Caco-2 (cell line): ENCODE measurements at regions not wholly inside any gene's neighbourhood (a gene's known extent, or its start where the extent isn't known, plus 50 kb on each side); places are given as distances from the start of the nearest gene placed in this dataset.

Experiments used
- BruUV-seq: library from RNA; stranded (reverse); fragments of 400-500 nt; replicated peaks from 2 replicates; lab custom pipeline; 2021; lab: Mats Ljungman, UMichigan
- CTCF ChIA-PET: fragments of 300-600 bp; sonication (Branson Sonifier 250); formaldehyde crosslinking; loops from one replicate; lab custom pipeline; 2022; ENCODE audit warnings: antibody characterized with exemption; lab: Charles Lee
- POLR2A ChIA-PET: fragments of 300-600 bp; sonication (Branson Sonifier 250); formaldehyde crosslinking; loops from one replicate; lab custom pipeline; 2022; ENCODE audit warnings: antibody characterized with exemption; lab: Charles Lee
- DNase-seq, 2 experiments: peaks; one replicate each; pipeline versions ENCODE4 v3.0.0 to v3.0.0-alpha.2; 2020 to 2022
- H3K27me3 ChIP-seq: replicated peaks from 2 replicates; pipeline ENCODE4 v1.6.0; 2011; ENCODE audit warnings: low read length; ENCODE audit not compliant: control insufficient read depth, insufficient read depth
- H3K36me3 ChIP-seq: 2 replicates; pipeline ENCODE4 v1.5.1; 2011; ENCODE audit warnings: low read length; ENCODE audit not compliant: control insufficient read depth, insufficient read depth
- H3K4me1 ChIP-seq: fragments of 250-450 bp; sonication (Bioruptor Pico); 2 replicates; pipeline ENCODE4 v1.5.1; 2020; ENCODE audit warnings: mild to moderate bottlenecking
- H3K4me3 ChIP-seq: 2 replicates; pipeline ENCODE4 v1.5.1; 2011; ENCODE audit warnings: low read depth, mild to moderate bottlenecking, control low read depth, low read length
- H3K9me3 ChIP-seq: fragments of 250-450 bp; sonication (Bioruptor Pico); 2 replicates; pipeline ENCODE4 v1.5.1; 2020; ENCODE audit warnings: mild to moderate bottlenecking, moderate library complexity
- H3K27ac Mint-ChIP-seq: one replicate; pipeline ENCODE4 v1.8.0; 2022; ENCODE audit warnings: mixed read lengths; ENCODE audit not compliant: unreplicated experiment
- H3K27me3 Mint-ChIP-seq: one replicate; pipeline ENCODE4 v1.8.0; 2022; ENCODE audit warnings: mixed read lengths; ENCODE audit not compliant: insufficient read depth, unreplicated experiment
- H3K36me3 Mint-ChIP-seq: one replicate; pipeline ENCODE4 v1.8.0; 2022; ENCODE audit warnings: mild to moderate bottlenecking, mixed read lengths; ENCODE audit not compliant: insufficient read depth, unreplicated experiment
- H3K4me1 Mint-ChIP-seq: one replicate; pipeline ENCODE4 v1.8.0; 2022; ENCODE audit warnings: low read depth, mixed read lengths; ENCODE audit not compliant: unreplicated experiment
- H3K4me3 Mint-ChIP-seq: one replicate; pipeline ENCODE4 v1.8.0; 2022; ENCODE audit warnings: mild to moderate bottlenecking, moderate library complexity, mixed read lengths; ENCODE audit not compliant: unreplicated experiment
- H3K9me3 Mint-ChIP-seq: one replicate; pipeline ENCODE4 v1.8.0; 2022; ENCODE audit warnings: mixed read lengths; ENCODE audit not compliant: unreplicated experiment
- CTCF ChIP-seq, 2 experiments: fragments of 200-600 bp in 1 of 2; IDR thresholded peaks; 1 replicate in 1 of 2; 2 replicates in 1 of 2; pipeline versions ENCODE4 v1.5.1 to v1.8.0; 2011 to 2022; ENCODE audit warnings: antibody characterized with exemption in 1 of 2, control low read depth in 1 of 2, inconsistent platforms in 1 of 2, low read depth in 1 of 2, low read length in 1 of 2, mild to moderate bottlenecking in 1 of 2, moderate library complexity in 1 of 2; ENCODE audit not compliant: insufficient read depth in 1 of 2, severe bottlenecking in 1 of 2, unreplicated experiment in 1 of 2
- intact Hi-C: fragments of 100-400 bp; cut with micrococcal nuclease; formaldehyde crosslinking; loops from one replicate; pipeline ENCODE4 v1.10.0; 2022; ENCODE audit not compliant: unreplicated experiment

- no peak overlapping the region for H3K4me3 Mint-ChIP-seq
- intact Hi-C loops, result no loop called here
- H3K36me3 Mint-ChIP-seq, result no peaks in the 10 kb centered on the region
- Histone ChIP-seq H3K36me3 (no peaks in the 10 kb centered on the region), H3K9me3 (no peaks in the 10 kb centered on the region), H3K4me3 (no peak overlapping the region), H3K4me1 (no peaks in the 10 kb centered on the region), H3K27me3 (no peaks in the 10 kb centered on the region)
- POLR2A ChIA-PET, result no interaction called here
- CTCF ChIA-PET, result no interaction called here
- no peak for DNase-seq
- no TSS peak for BruUV-seq
- TF ChIP-seq CTCF (IDR thresholded peaks at IDR 0.05; ENCODE audit: insufficient read depth in 1 of 2, low read depth in 1 of 2, low read length in 1 of 2, severe bottlenecking in 1 of 2, unreplicated experiment in 1 of 2), result no peak
- peaks cover 10% of the 10 kb centered on the region for H3K27me3 Mint-ChIP-seq
- H3K27ac Mint-ChIP-seq, result no peak overlapping the region
- H3K9me3 Mint-ChIP-seq, result no peaks in the 10 kb centered on the region
- no peaks in the 10 kb centered on the region for H3K4me1 Mint-ChIP-seq
Observed at GRCh38 chr5:2169850-2170760, 287.4 kb upstream of the IRX4 start.

GRCh38 chr5:2169430-2169808 lies 286.7 kb upstream of the IRX4 start:
- H3K27ac Mint-ChIP-seq, result no peak overlapping the region
- no peak for TF ChIP-seq CTCF (IDR thresholded peaks at IDR 0.05; ENCODE audit: insufficient read depth in 1 of 2, low read depth in 1 of 2, low read length in 1 of 2, severe bottlenecking in 1 of 2, unreplicated experiment in 1 of 2)
- no peak overlapping the region for H3K4me3 Mint-ChIP-seq
- peaks cover 14% of the 10 kb centered on the region for H3K27me3 Mint-ChIP-seq
- H3K36me3 ChIP-seq, result no peaks in the 10 kb centered on the region
- no peaks in the 10 kb centered on the region for H3K9me3 Mint-ChIP-seq
- no peak overlapping the region for H3K4me3 ChIP-seq
- H3K4me1 ChIP-seq, result no peaks in the 10 kb centered on the region
- BruUV-seq, result no TSS peak
- intact Hi-C loops, result no loop called here
- H3K9me3 ChIP-seq, result no peaks in the 10 kb centered on the region
- no peaks in the 10 kb centered on the region for H3K36me3 Mint-ChIP-seq
- H3K4me1 Mint-ChIP-seq, result no peaks in the 10 kb centered on the region
- no peak for DNase-seq
- no peaks in the 10 kb centered on the region for H3K27me3 ChIP-seq
- ChIA-PET CTCF (no interaction called here), POLR2A (no interaction called here)

GRCh38 chr5:2168601-2169429 lies 286.1 kb upstream of the IRX4 start:
- DNase-seq, result no peak
- H3K9me3 ChIP-seq, result no peaks in the 10 kb centered on the region
- POLR2A ChIA-PET, result no interaction called here
- Mint-ChIP-seq H3K9me3 (no peaks in the 10 kb centered on the region), H3K36me3 (no peaks in the 10 kb centered on the region), H3K4me3 (no peak overlapping the region), H3K27me3 (peaks cover 20% of the 10 kb centered on the region), H3K27ac (no peak overlapping the region), H3K4me1 (no peaks in the 10 kb centered on the region)
- intact Hi-C loops, result no loop called here
- no peak for TF ChIP-seq CTCF (IDR thresholded peaks at IDR 0.05; ENCODE audit: insufficient read depth in 1 of 2, low read depth in 1 of 2, low read length in 1 of 2, severe bottlenecking in 1 of 2, unreplicated experiment in 1 of 2)
- BruUV-seq, result no TSS peak
- CTCF ChIA-PET, result no interaction called here
- no peak overlapping the region for H3K4me3 ChIP-seq
- no peaks in the 10 kb centered on the region for H3K4me1 ChIP-seq
- H3K27me3 ChIP-seq, result no peaks in the 10 kb centered on the region
- no peaks in the 10 kb centered on the region for H3K36me3 ChIP-seq
